Breast epithelium (tissue), 3 donors: ENCODE measurements at regions not wholly inside any gene's neighbourhood (a gene's known extent, or its start where the extent isn't known, plus 50 kb on each side); places are given as distances from the start of the nearest gene placed in this dataset.

Source experiments
- CTCF ChIP-seq, 3 donors: fragments of 450-650 bp; IDR thresholded peaks; one replicate each; pipeline ENCODE4 v1.5.1; 2016 to 2017; ENCODE audit warnings: antibody characterized with exemption in 3 of 3, mild to moderate bottlenecking in 3 of 3, moderate library complexity in 3 of 3
- POLR2A ChIP-seq: fragments of 450-650 bp; IDR thresholded peaks from one replicate; pipeline ENCODE4 v1.6.1; 2016; ENCODE audit warnings: antibody characterized with exemption, mild to moderate bottlenecking, moderate library complexity

- no peak for TF ChIP-seq POLR2A
- TF ChIP-seq CTCF (IDR thresholded peaks at IDR 0.05), result no peak
Observed at GRCh38 chr4:14343961-14344360, 658.3 kb upstream of the CPEB2 start.
